Fibroblast of the aortic adventitia (primary cell): ENCODE measurements at regions not wholly inside any gene's neighbourhood (a gene's known extent, or its start where the extent isn't known, plus 50 kb on each side); places are given as distances from the start of the nearest gene placed in this dataset.

Source experiments
- DNase-seq: peaks from one replicate; pipeline ENCODE4 v3.0.0-alpha.2; 2010; ENCODE audit warnings: low read depth
- H3K4me3 ChIP-seq: 2 replicates; pipeline ENCODE4 v1.5.1; 2011; ENCODE audit warnings: low read depth, mild to moderate bottlenecking, control low read depth, low read length, moderate library complexity
- TF ChIP-seq, protein P1 (sequence below): IDR thresholded peaks from 2 replicates; pipeline ENCODE4 v1.5.1; 2011; ENCODE audit warnings: mild to moderate bottlenecking, low read length, control low read depth, inconsistent platforms; ENCODE audit not compliant: insufficient read depth

DNA sequence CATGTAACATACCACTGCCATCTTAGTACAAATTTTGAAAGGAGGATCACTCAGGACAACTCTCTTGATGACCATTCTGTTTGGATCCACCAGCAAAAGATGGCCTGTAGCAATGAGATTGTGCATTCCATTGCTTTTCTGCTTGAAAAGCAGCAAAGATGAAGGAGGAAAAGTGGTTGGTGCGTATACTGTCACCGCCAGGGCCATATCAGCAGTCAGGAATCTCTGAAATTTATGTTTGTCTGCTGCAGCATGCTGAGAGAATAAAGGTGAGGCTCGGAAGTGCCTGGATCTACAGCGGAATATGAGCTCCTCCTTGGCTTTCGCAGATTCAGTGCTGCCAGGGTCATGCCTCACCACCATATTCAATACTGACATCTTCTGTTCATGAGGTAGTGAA, 144.4 kb downstream of the GPBP1 start:
- H3K4me3 ChIP-seq, result no peak overlapping the region
- TF ChIP-seq, protein P1, sequence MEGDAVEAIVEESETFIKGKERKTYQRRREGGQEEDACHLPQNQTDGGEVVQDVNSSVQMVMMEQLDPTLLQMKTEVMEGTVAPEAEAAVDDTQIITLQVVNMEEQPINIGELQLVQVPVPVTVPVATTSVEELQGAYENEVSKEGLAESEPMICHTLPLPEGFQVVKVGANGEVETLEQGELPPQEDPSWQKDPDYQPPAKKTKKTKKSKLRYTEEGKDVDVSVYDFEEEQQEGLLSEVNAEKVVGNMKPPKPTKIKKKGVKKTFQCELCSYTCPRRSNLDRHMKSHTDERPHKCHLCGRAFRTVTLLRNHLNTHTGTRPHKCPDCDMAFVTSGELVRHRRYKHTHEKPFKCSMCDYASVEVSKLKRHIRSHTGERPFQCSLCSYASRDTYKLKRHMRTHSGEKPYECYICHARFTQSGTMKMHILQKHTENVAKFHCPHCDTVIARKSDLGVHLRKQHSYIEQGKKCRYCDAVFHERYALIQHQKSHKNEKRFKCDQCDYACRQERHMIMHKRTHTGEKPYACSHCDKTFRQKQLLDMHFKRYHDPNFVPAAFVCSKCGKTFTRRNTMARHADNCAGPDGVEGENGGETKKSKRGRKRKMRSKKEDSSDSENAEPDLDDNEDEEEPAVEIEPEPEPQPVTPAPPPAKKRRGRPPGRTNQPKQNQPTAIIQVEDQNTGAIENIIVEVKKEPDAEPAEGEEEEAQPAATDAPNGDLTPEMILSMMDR, result no peak
- no peak for DNase-seq

DNA sequence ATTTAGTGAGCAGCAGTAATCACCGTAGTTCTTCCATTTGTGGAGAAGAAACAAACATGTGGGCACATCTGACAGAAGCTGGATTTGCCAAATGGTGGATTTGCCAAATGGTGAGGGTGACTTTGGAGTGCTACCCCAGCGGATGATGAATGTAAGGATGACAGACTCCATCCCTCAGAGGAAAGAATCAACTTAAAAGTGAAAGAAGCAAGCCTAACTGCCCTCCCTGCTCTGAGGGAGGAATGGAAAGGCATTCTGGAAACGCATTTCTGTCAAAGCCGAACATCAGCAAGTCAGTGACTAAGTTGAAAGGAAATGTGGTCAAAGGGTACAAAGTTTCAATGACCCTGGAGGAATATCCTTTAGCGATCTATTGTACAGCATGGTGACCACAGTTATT, 143.5 kb downstream of the GPBP1 start:
- TF ChIP-seq, protein P1, result no peak
- no peak for DNase-seq
- no peak overlapping the region for H3K4me3 ChIP-seq

DNA sequence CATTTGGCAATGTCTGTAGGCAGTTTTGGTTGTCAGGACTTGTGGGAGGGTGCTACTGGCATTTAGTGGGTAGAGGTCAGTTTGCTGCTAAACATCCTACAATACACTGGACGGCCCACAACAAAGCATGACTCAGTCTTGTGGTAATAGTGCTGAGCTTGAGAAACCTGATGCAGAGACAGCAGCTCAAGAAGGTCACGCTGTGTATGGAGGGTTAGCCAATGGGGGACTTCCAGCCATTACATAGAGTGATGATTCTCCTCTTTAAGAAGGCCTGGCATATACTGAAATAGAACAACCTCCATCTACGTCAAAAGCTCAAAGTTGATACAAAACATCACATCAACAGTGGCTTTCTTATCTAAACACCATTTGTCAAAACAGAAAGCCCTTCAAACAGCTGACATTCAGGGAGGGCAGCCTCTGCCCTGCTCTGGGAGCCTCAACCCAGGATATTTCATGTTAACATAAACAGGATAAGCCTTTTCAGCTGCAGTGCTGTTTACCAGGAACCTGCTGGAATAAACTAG, 143.0 kb downstream of the GPBP1 start:
- TF ChIP-seq, protein P1, result no peak
- no peak overlapping the region for H3K4me3 ChIP-seq
- peak; percentile 97 for DNase-seq

DNA sequence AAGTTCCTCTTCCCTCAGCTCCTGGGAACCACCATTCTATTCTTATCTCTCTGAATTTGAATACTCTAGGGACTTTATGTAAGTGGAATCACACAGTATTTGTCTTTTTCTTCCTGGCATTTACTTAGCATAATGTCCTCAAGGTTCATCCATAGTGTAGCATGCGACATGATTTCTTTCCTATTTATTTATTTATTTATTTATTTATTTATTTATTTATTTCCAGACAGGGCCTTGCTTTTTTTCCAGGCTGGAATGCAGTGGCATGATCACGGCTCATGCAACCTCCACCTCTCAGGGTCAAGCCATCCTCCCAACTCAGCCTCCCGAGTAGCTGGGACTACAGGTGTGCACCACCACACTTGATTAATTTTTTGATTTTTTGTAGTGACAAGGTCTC, 142.1 kb downstream of the GPBP1 start:
- TF ChIP-seq, protein P1, result no peak
- DNase-seq, result no peak

More for the DNA sequence above, 142.1 kb downstream of the GPBP1 start:
- H3K4me3 ChIP-seq, result no peak overlapping the region
